H9 (cell line): ENCODE measurements at regions not wholly inside any gene's neighbourhood (a gene's known extent, or its start where the extent isn't known, plus 50 kb on each side); places are given as distances from the start of the nearest gene placed in this dataset.

Experiments
- DNase-seq: peaks from one replicate; pipeline ENCODE4 v3.0.0-alpha.2; 2017
- H2AFZ ChIP-seq: one replicate; pipeline ENCODE4 v1.6.1; 2013; ENCODE audit warnings: mild to moderate bottlenecking, low read length, control low read depth, moderate library complexity
- H2AK5ac ChIP-seq: 2 replicates; pipeline ENCODE4 v1.6.1; 2013; ENCODE audit warnings: low read length, control low read depth, mixed read lengths; ENCODE audit not compliant: insufficient read length
- H2BK120ac ChIP-seq: one replicate; pipeline ENCODE4 v1.6.1; 2013; ENCODE audit warnings: low read depth, mild to moderate bottlenecking, low read length, control low read depth, inconsistent platforms; ENCODE audit not compliant: poor library complexity, severe bottlenecking
- H2BK12ac ChIP-seq: 2 replicates; pipeline ENCODE4 v1.6.1; 2013; ENCODE audit warnings: low read length, control low read depth, mixed read lengths, low read depth; ENCODE audit not compliant: insufficient read length
- H2BK15ac ChIP-seq: 2 replicates; pipeline ENCODE4 v1.6.1; 2013; ENCODE audit warnings: low read depth, low read length, control low read depth
- H2BK20ac ChIP-seq: one replicate; pipeline ENCODE4 v1.6.1; 2013; ENCODE audit warnings: low read depth, mild to moderate bottlenecking, low read length, control low read depth, inconsistent platforms; ENCODE audit not compliant: poor library complexity, severe bottlenecking
- H2BK5ac ChIP-seq: 2 replicates; pipeline ENCODE4 v1.6.1; 2013; ENCODE audit warnings: low read length, control low read depth, mixed read lengths; ENCODE audit not compliant: insufficient read length
- H3K14ac ChIP-seq: 2 replicates; pipeline ENCODE4 v1.6.1; 2013; ENCODE audit warnings: low read length, control low read depth; ENCODE audit not compliant: insufficient read depth
- H3K18ac ChIP-seq: 2 replicates; pipeline ENCODE4 v1.6.1; 2013; ENCODE audit warnings: low read depth, mild to moderate bottlenecking, mixed read lengths, low read length, control low read depth; ENCODE audit not compliant: insufficient read length
- H3K23ac ChIP-seq: 2 replicates; pipeline ENCODE4 v1.6.1; 2013; ENCODE audit warnings: low read length, control low read depth, mixed read lengths, low read depth; ENCODE audit not compliant: insufficient read length
- H3K23me2 ChIP-seq: 2 replicates; pipeline ENCODE4 v1.6.1; 2013; ENCODE audit warnings: low read depth, mild to moderate bottlenecking, mixed read lengths, low read length, control low read depth; ENCODE audit not compliant: insufficient read length, poor library complexity, severe bottlenecking
- H3K27ac ChIP-seq: 2 replicates; pipeline ENCODE4 v1.5.1; 2013; ENCODE audit warnings: low read length, control low read depth, mixed read lengths, low read depth; ENCODE audit not compliant: insufficient read length
- H3K27me3 ChIP-seq: 2 replicates; pipeline ENCODE4 v1.6.1; 2013; ENCODE audit warnings: low read length, control low read depth, inconsistent platforms; ENCODE audit not compliant: insufficient read depth
- H3K4ac ChIP-seq: 2 replicates; pipeline ENCODE4 v1.6.1; 2013; ENCODE audit warnings: low read depth, mild to moderate bottlenecking, control low read depth, inconsistent platforms, low read length, moderate library complexity
- H3K4me1 ChIP-seq: 2 replicates; pipeline ENCODE4 v1.6.1; 2013; ENCODE audit warnings: low read length, control low read depth, inconsistent platforms; ENCODE audit not compliant: insufficient read depth
- H3K4me2 ChIP-seq: 2 replicates; pipeline ENCODE4 v1.6.1; 2013; ENCODE audit warnings: low read length, control low read depth, mixed read lengths; ENCODE audit not compliant: insufficient read length, insufficient read depth
- H3K56ac ChIP-seq: 2 replicates; pipeline ENCODE4 v1.6.1; 2013; ENCODE audit warnings: low read depth, mild to moderate bottlenecking, mixed read lengths, low read length, control low read depth; ENCODE audit not compliant: insufficient read length
- H3K79me1 ChIP-seq: 2 replicates; pipeline ENCODE4 v1.6.1; 2013; ENCODE audit warnings: low read depth, mild to moderate bottlenecking, moderate library complexity, low read length, control low read depth, inconsistent platforms; ENCODE audit not compliant: insufficient read depth, poor library complexity, severe bottlenecking
- H3K79me2 ChIP-seq: 2 replicates; pipeline ENCODE4 v1.6.1; 2013; ENCODE audit warnings: low read length, control low read depth, inconsistent platforms; ENCODE audit not compliant: insufficient read depth
- H3K9ac ChIP-seq: 2 replicates; pipeline ENCODE4 v1.6.1; 2013; ENCODE audit warnings: low read length, control low read depth, mixed read lengths; ENCODE audit not compliant: insufficient read length; ENCODE audit errors: extremely low read depth
- H3K9me3 ChIP-seq: one replicate; pipeline ENCODE4 v1.6.1; 2013; ENCODE audit warnings: low read depth, low read length, inconsistent platforms; ENCODE audit not compliant: control insufficient read depth
- H3T11ph ChIP-seq: one replicate; pipeline ENCODE4 v1.6.1; 2013; ENCODE audit warnings: mild to moderate bottlenecking, low read length, control low read depth, inconsistent platforms
- H4K20me1 ChIP-seq: one replicate; pipeline ENCODE4 v1.6.1; 2013; ENCODE audit not compliant: control insufficient read depth, insufficient read length, insufficient read depth
- H4K5ac ChIP-seq: 2 replicates; pipeline ENCODE4 v1.6.1; 2013; ENCODE audit warnings: low read depth, mild to moderate bottlenecking, mixed read lengths, low read length, control low read depth; ENCODE audit not compliant: insufficient read length
- H4K8ac ChIP-seq: replicated peaks from 2 replicates; pipeline ENCODE4 v1.6.1; 2013; ENCODE audit warnings: low read length, control low read depth, mixed read lengths, low read depth; ENCODE audit not compliant: insufficient read length
- H4K91ac ChIP-seq: 2 replicates; pipeline ENCODE4 v1.6.1; 2013; ENCODE audit warnings: low read depth, mild to moderate bottlenecking, moderate library complexity, mixed read lengths, low read length, control low read depth; ENCODE audit not compliant: insufficient read length
- H3K27ac Mint-ChIP-seq, 3 experiments: 2 replicates in 2 of 3; 3 replicates in 1 of 3; pipeline ENCODE4 v1.8.0; 2020 to 2021; ENCODE audit warnings: mixed read lengths in 3 of 3, mild to moderate bottlenecking in 1 of 3, moderate library complexity in 1 of 3
- H3K27me3 Mint-ChIP-seq: 2 replicates; pipeline ENCODE4 v1.8.0; 2021; ENCODE audit warnings: low read depth, mild to moderate bottlenecking, moderate library complexity, mixed read lengths
- H3K36me3 Mint-ChIP-seq, 3 experiments: 2 replicates in 2 of 3; 3 replicates in 1 of 3; pipeline ENCODE4 v1.8.0; 2020 to 2021; ENCODE audit warnings: low read depth in 3 of 3, mixed read lengths in 3 of 3; ENCODE audit not compliant: insufficient read depth in 1 of 3
- H3K4me1 Mint-ChIP-seq, 2 experiments: 2 replicates each; pipeline ENCODE4 v1.8.0; 2020; ENCODE audit warnings: mixed read lengths in 2 of 2
- H3K4me3 Mint-ChIP-seq, 2 experiments: 2 replicates in 1 of 2; 3 replicates in 1 of 2; pipeline ENCODE4 v1.8.0; 2020 to 2021; ENCODE audit warnings: mild to moderate bottlenecking in 2 of 2, mixed read lengths in 2 of 2, moderate library complexity in 1 of 2
- H3K9me3 Mint-ChIP-seq, 2 experiments: 2 replicates in 1 of 2; 3 replicates in 1 of 2; pipeline ENCODE4 v1.8.0; 2020; ENCODE audit warnings: mild to moderate bottlenecking in 2 of 2, mixed read lengths in 2 of 2, moderate library complexity in 1 of 2
- WGBS: extraction: QIAGEN DNeasy Blood & Tissue Kit; methylation state at CpG from one replicate; pipeline ENCODE4 v1.1.7; 2013; ENCODE audit warnings: missing lambda C conversion rate, low lambda C conversion rate, mixed read lengths; ENCODE audit not compliant: insufficient read length; ENCODE audit errors: extremely low coverage; 5-methylcytosine and 5-hydroxymethylcytosine counted together
- TF ChIP-seq, protein P1 (sequence below): fragments of 200-600 bp; sonication (generic); conservative IDR thresholded peaks from 3 replicates; pipeline ENCODE4 v1.8.0; 2021; ENCODE audit warnings: antibody characterized with exemption, mild to moderate bottlenecking

DNA sequence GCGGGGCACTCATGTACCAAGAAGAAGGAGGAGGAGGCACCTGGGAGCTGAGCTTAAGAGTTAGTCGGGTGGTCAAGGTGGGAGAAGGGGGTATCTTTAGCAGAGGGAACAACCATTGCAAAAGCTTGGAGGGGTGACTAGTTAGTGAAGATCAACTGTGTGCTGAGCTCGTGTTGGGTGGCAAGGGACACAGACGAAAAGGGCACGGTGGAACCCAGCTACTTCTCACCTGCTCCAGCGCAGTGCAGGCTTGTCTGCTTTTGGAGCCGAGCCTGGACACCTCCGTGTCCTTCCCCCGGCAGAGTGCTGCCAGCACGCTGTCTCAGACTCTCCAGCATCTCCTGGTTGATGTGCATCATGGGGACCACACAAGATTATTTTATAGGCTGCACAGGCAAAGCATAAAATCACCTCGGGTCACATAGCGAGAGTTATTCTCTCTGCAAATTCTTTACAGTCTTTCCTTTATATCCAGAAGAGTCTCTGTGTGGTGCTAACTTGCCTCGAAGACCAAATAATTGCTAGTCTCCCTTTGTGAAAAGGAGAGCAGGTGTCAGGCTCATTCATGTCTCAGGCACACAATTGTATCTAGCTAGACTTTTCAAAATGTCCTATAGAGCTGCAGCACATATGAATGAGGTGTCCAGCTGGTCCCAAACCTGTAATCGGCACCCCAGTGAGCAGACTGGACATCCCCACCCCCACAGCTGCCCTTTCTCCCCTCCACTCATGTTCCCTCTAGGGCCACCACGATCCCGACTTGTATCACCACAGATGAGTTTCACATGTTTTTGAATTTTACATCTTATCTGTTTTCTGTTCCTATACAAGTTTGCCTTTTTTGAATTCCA lies 123.4 kb downstream of the CEBPB start:
- no peak overlapping the region for H2AK5ac ChIP-seq
- no peak overlapping the region for H4K8ac ChIP-seq
- no peak overlapping the region for H2BK5ac ChIP-seq
- H3K4me1 ChIP-seq: no peaks in the 10 kb centered on the region
- H2BK15ac ChIP-seq: no peak overlapping the region
- Mint-ChIP-seq H3K4me1 (peaks cover 4 to 21% of the 10 kb centered on the region in 2 experiments), H3K36me3 (no peaks in the 10 kb centered on the region), H3K27ac (no peak overlapping the region; a peak in 1 of 7 replicates), H3K9me3 (no peaks in the 10 kb centered on the region; a peak in 1 of 5 replicates), H3K4me3 (no peak overlapping the region), H3K27me3 (peaks cover 3% of the 10 kb centered on the region; the same call in 1 of the 2 replicates)
- no peak overlapping the region for H3K9ac ChIP-seq
- H3K4ac ChIP-seq: no peak overlapping the region
- no peak overlapping the region for H3K4me2 ChIP-seq
- no peaks in the 10 kb centered on the region for H3K9me3 ChIP-seq
- no CpG with 5 or more reads among the region's 16 CpGs for WGBS
- H2BK120ac ChIP-seq: no peak overlapping the region
- no peaks in the 10 kb centered on the region for H3K27me3 ChIP-seq
- no peaks in the 10 kb centered on the region for H3K79me2 ChIP-seq
- no peak overlapping the region for H2AFZ ChIP-seq
- H3K18ac ChIP-seq: no peak overlapping the region
- H2BK20ac ChIP-seq: no peak overlapping the region
- no peak overlapping the region for H3K23ac ChIP-seq
- H3K23me2 ChIP-seq: no peaks in the 10 kb centered on the region
- H4K91ac ChIP-seq: no peak overlapping the region
- H2BK12ac ChIP-seq: no peak overlapping the region
- H3K56ac ChIP-seq: no peak overlapping the region
- no peak for DNase-seq
- no peak overlapping the region for H3K14ac ChIP-seq
- H4K20me1 ChIP-seq: no peaks in the 10 kb centered on the region
- H3T11ph ChIP-seq: no peak overlapping the region
- H3K79me1 ChIP-seq: no peaks in the 10 kb centered on the region
- no peak overlapping the region for H4K5ac ChIP-seq
- no peak overlapping the region for H3K27ac ChIP-seq
- TF ChIP-seq, protein P1, sequence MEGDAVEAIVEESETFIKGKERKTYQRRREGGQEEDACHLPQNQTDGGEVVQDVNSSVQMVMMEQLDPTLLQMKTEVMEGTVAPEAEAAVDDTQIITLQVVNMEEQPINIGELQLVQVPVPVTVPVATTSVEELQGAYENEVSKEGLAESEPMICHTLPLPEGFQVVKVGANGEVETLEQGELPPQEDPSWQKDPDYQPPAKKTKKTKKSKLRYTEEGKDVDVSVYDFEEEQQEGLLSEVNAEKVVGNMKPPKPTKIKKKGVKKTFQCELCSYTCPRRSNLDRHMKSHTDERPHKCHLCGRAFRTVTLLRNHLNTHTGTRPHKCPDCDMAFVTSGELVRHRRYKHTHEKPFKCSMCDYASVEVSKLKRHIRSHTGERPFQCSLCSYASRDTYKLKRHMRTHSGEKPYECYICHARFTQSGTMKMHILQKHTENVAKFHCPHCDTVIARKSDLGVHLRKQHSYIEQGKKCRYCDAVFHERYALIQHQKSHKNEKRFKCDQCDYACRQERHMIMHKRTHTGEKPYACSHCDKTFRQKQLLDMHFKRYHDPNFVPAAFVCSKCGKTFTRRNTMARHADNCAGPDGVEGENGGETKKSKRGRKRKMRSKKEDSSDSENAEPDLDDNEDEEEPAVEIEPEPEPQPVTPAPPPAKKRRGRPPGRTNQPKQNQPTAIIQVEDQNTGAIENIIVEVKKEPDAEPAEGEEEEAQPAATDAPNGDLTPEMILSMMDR: no peak
